Spleen (tissue), 11 donors: ENCODE measurements at regions not wholly inside any gene's neighbourhood (a gene's known extent, or its start where the extent isn't known, plus 50 kb on each side); places are given as distances from the start of the nearest gene placed in this dataset.
A peak's percentile ranks its signal among the peaks of the same experiment; 100 is the strongest.

Experiments
- DNase-seq: peaks from one replicate; pipeline ENCODE4 v3.0.0-alpha.2; 2020
- H3K27ac ChIP-seq, 8 donors: fragments of 200-600 bp; sonication (generic) in 7 of 8; 1 replicate in 4 of 8; 2 replicates in 4 of 8; pipeline versions ENCODE4 v1.5.0 to v1.8.0; 2016 to 2021; ENCODE audit warnings: inconsistent platforms in 4 of 8, mild to moderate bottlenecking in 4 of 8, moderate library complexity in 1 of 8
- H3K27me3 ChIP-seq, 7 donors: fragments of 200-600 bp; sonication (generic) in 6 of 7; replicated peaks in 1 of 7; 1 replicate in 4 of 7; 2 replicates in 3 of 7; pipeline versions ENCODE4 v1.5.0 to v1.8.0; 2016 to 2021; ENCODE audit warnings: inconsistent platforms in 3 of 7, mild to moderate bottlenecking in 1 of 7
- H3K36me3 ChIP-seq, 6 donors: fragments of 200-600 bp; sonication (generic) in 5 of 6; 1 replicate in 4 of 6; 2 replicates in 2 of 6; pipeline versions ENCODE4 v1.5.0 to v1.8.0; 2016 to 2021; ENCODE audit warnings: inconsistent platforms in 2 of 6
- H3K4me1 ChIP-seq, 6 donors: fragments of 200-600 bp; sonication (generic) in 5 of 6; 1 replicate in 3 of 6; 2 replicates in 3 of 6; pipeline versions ENCODE4 v1.5.0 to v1.8.0; 2016 to 2021; ENCODE audit warnings: inconsistent platforms in 3 of 6
- H3K4me3 ChIP-seq, 8 donors: fragments of 200-600 bp; sonication (generic) in 7 of 8; 1 replicate in 4 of 8; 2 replicates in 4 of 8; pipeline versions ENCODE4 v1.5.0 to v1.8.0; 2016 to 2021; ENCODE audit warnings: inconsistent platforms in 4 of 8, mild to moderate bottlenecking in 4 of 8, moderate library complexity in 2 of 8
- H3K9me3 ChIP-seq, 8 donors: fragments of 200-600 bp; sonication (generic) in 7 of 8; 1 replicate in 4 of 8; 2 replicates in 4 of 8; pipeline versions ENCODE4 v1.5.0 to v1.8.0; 2016 to 2021; ENCODE audit warnings: inconsistent platforms in 4 of 8
- CTCF ChIP-seq, 11 experiments: fragments of 200-600 bp in 7 of 11; fragments of 450-650 bp in 4 of 11; sonication (generic) in 4 of 11; IDR thresholded peaks in 8 of 11; conservative IDR thresholded peaks in 3 of 11; 1 replicate in 7 of 11; 2 replicates in 4 of 11; pipeline versions ENCODE4 v1.4.0 to v1.8.0; 2016 to 2021; ENCODE audit warnings: antibody characterized with exemption in 11 of 11, inconsistent platforms in 4 of 11, mild to moderate bottlenecking in 1 of 11
- POLR2A ChIP-seq, 3 donors: fragments of 450-650 bp; IDR thresholded peaks; one replicate each; pipeline ENCODE4 v1.5.1; 2017; ENCODE audit warnings: antibody characterized with exemption in 3 of 3, mild to moderate bottlenecking in 1 of 3
- POLR2AphosphoS5 ChIP-seq, 3 donors: sonication (generic); formaldehyde crosslinking; IDR thresholded peaks; one replicate each; pipeline ENCODE4 v1.5.1; 2017; ENCODE audit warnings: antibody characterized with exemption in 3 of 3
- WGBS, 5 donors: extraction: QIAGEN DNeasy Blood & Tissue Kit in 3 of 5; methylation state at CpG; one replicate each; pipeline versions ENCODE4 v1.1.5 to v1.1.7; 2013 to 2018; 5-methylcytosine and 5-hydroxymethylcytosine counted together
- intact Hi-C: fragments of 100-400 bp; cut with DNase I; formaldehyde crosslinking; loops from one replicate; pipeline ENCODE4 v1.15.0; 2023; ENCODE audit warnings: low total_unique reads
- donor health status: healthy with polysubstance abuse.
- donor health status: DM: no; HTN: no; CAD: no; lungs with moderate emphysema.
- donor health status: DM: no; HTN: no; CAD: no.
- donor health status: Bipolar disorder and iron deficiency.
- donor health status: healthy.
- donor health status: DM: no; HTN: no; CAD: no.
- donor health status: DM: yes; HTN: yes; CAD: no.

GRCh38 chr14:101476916-101477553 lies 84.3 kb upstream of the DIO3 start:
- Histone ChIP-seq H3K9me3 (peaks cover 0 to 7% (median 1%) of the 10 kb centered on the region in 8 donors), H3K4me1 (no peaks in the 10 kb centered on the region), H3K27me3 (peaks cover 0 to 53% (median 0%) of the 10 kb centered on the region in 7 donors), H3K36me3 (no peaks in the 10 kb centered on the region), H3K4me3 (no peak overlapping the region), H3K27ac (no peak overlapping the region)
- WGBS, 5 donors, result 69 to 80% (median 72%) methylated on average over 14 of the region's 14 CpGs
- DNase-seq, result peak; percentile 56
- intact Hi-C loops, result no loop called here
- no peak for TF ChIP-seq CTCF (IDR thresholded peaks at IDR 0.05 in 8 of 11, conservative IDR thresholded peaks at IDR 0.05 in 3 of 11)
- no peak for TF ChIP-seq POLR2AphosphoS5 (IDR thresholded peaks at IDR 0.05)
- no peak for TF ChIP-seq POLR2A (IDR thresholded peaks at IDR 0.05)

GRCh38 chr14:101477648-101478047 lies 83.6 kb upstream of the DIO3 start:
- intact Hi-C loops, result no loop called here
- no peak overlapping the region for H3K4me3 ChIP-seq
- TF ChIP-seq POLR2AphosphoS5 (IDR thresholded peaks at IDR 0.05), result no peak
- TF ChIP-seq CTCF (IDR thresholded peaks at IDR 0.05 in 8 of 11, conservative IDR thresholded peaks at IDR 0.05 in 3 of 11), result no peak
- TF ChIP-seq POLR2A (IDR thresholded peaks at IDR 0.05), result no peak
- 81 to 90% (median 86%) methylated on average over 5 of the region's 5 CpGs for WGBS, 5 donors
- peak; percentile 29 for DNase-seq
- peaks cover 0 to 54% (median 0%) of the 10 kb centered on the region in 7 donors for H3K27me3 ChIP-seq
- H3K27ac ChIP-seq, result no peak overlapping the region
- no peaks in the 10 kb centered on the region for H3K36me3 ChIP-seq
- H3K9me3 ChIP-seq, result peaks cover 0 to 10% (median 2%) of the 10 kb centered on the region in 8 donors
- H3K4me1 ChIP-seq, result no peaks in the 10 kb centered on the region

- Histone ChIP-seq H3K27me3 (peaks cover 0 to 54% (median 0%) of the 10 kb centered on the region in 7 donors), H3K27ac (no peak overlapping the region), H3K9me3 (peaks cover 0 to 13% (median 2%) of the 10 kb centered on the region in 8 donors), H3K4me1 (no peaks in the 10 kb centered on the region), H3K36me3 (no peaks in the 10 kb centered on the region), H3K4me3 (no peak overlapping the region)
- intact Hi-C loops, result no loop called here
- peak; percentile 40 for DNase-seq
- TF ChIP-seq POLR2AphosphoS5 (IDR thresholded peaks at IDR 0.05) (no peak), POLR2A (IDR thresholded peaks at IDR 0.05) (no peak), CTCF (IDR thresholded peaks at IDR 0.05 in 8 of 11, conservative IDR thresholded peaks at IDR 0.05 in 3 of 11) (no peak)
- 91 to 95% (median 93%) methylated on average over 13 of the region's 13 CpGs for WGBS, 5 donors
Measured at GRCh38 chr14:101478096-101478495, 83.2 kb upstream of the DIO3 start.

- TF ChIP-seq POLR2A (IDR thresholded peaks at IDR 0.05), result no peak
- no peak for TF ChIP-seq POLR2AphosphoS5 (IDR thresholded peaks at IDR 0.05)
- no peak for TF ChIP-seq CTCF (IDR thresholded peaks at IDR 0.05 in 8 of 11, conservative IDR thresholded peaks at IDR 0.05 in 3 of 11)
- DNase-seq, result peak; percentile 47
- 81 to 96% (median 92%) methylated on average over 9 to 13 of the region's 13 CpGs for WGBS, 5 donors
- intact Hi-C loops, result no loop called here
- Histone ChIP-seq H3K9me3 (peaks cover 0 to 21% (median 9%) of the 10 kb centered on the region in 8 donors), H3K27me3 (peaks cover 0 to 53% (median 0%) of the 10 kb centered on the region in 7 donors), H3K36me3 (no peaks in the 10 kb centered on the region), H3K4me1 (no peaks in the 10 kb centered on the region), H3K27ac (no peak overlapping the region), H3K4me3 (no peak overlapping the region)
Measured at GRCh38 chr14:101478796-101479410, 82.4 kb upstream of the DIO3 start.
